ENCODE measurements at regions not wholly inside any gene's neighbourhood (a gene's known extent, or its start where the extent isn't known, plus 50 kb on each side); places are given as distances from the start of the nearest gene placed in this dataset.

- Histone ChIP-seq H3K27me3 (replicated peaks in 2 of 5; ENCODE audit: control insufficient read depth in 4 of 5, insufficient read depth in 5 of 5, low read length in 4 of 5) (peaks cover 0 to 9% (median 0%) of the 10 kb centered on the region in 5 experiments), H3K36me3 (ENCODE audit: control insufficient read depth in 4 of 4, insufficient read depth in 4 of 4, low read length in 3 of 4) (no peaks in the 10 kb centered on the region), H3K4me1 (ENCODE audit: control extremely low read depth in 1 of 4, control insufficient read depth in 4 of 4, insufficient read depth in 4 of 4, low read length in 3 of 4) (no peaks in the 10 kb centered on the region), H3K4me3 (ENCODE audit: control insufficient read depth in 1 of 7, extremely low read depth in 1 of 7, insufficient read depth in 4 of 7, low read depth in 2 of 7, low read length in 6 of 7) (no peak overlapping the region), H3K27ac (ENCODE audit: insufficient read depth in 1 of 2, low read depth in 1 of 2, low read length in 2 of 2, poor library complexity in 1 of 2, severe bottlenecking in 2 of 2) (no peak overlapping the region), H3K9me3 (ENCODE audit: control extremely low read depth in 1 of 5, control insufficient read depth in 4 of 5, insufficient read depth in 2 of 5, low read depth in 1 of 5, low read length in 4 of 5) (no peaks in the 10 kb centered on the region)
- ChIA-PET POLR2A (no interaction called here), CTCF (no interaction called here)
- WGBS (ENCODE audit: insufficient coverage): 82% methylated on average over 5 of the region's 6 CpGs
- no peak for DNase-seq
Measured at GRCh38 chr5:68950125-68950524, 143.7 kb upstream of the SLC30A5 start.

GRCh38 chr5:68950930-68951329 is 142.9 kb upstream of the SLC30A5 start:
- Histone ChIP-seq H3K27me3 (replicated peaks in 2 of 5; ENCODE audit: control insufficient read depth in 4 of 5, insufficient read depth in 5 of 5, low read length in 4 of 5) (peaks cover 0 to 9% (median 0%) of the 10 kb centered on the region in 5 experiments), H3K4me3 (ENCODE audit: control insufficient read depth in 1 of 7, extremely low read depth in 1 of 7, insufficient read depth in 4 of 7, low read depth in 2 of 7, low read length in 6 of 7) (no peak overlapping the region), H3K27ac (ENCODE audit: insufficient read depth in 1 of 2, low read depth in 1 of 2, low read length in 2 of 2, poor library complexity in 1 of 2, severe bottlenecking in 2 of 2) (no peak overlapping the region), H3K4me1 (ENCODE audit: control extremely low read depth in 1 of 4, control insufficient read depth in 4 of 4, insufficient read depth in 4 of 4, low read length in 3 of 4) (no peaks in the 10 kb centered on the region), H3K36me3 (ENCODE audit: control insufficient read depth in 4 of 4, insufficient read depth in 4 of 4, low read length in 3 of 4) (no peaks in the 10 kb centered on the region), H3K9me3 (ENCODE audit: control extremely low read depth in 1 of 5, control insufficient read depth in 4 of 5, insufficient read depth in 2 of 5, low read depth in 1 of 5, low read length in 4 of 5) (no peaks in the 10 kb centered on the region)
- WGBS (ENCODE audit: insufficient coverage): 100% methylated on average over 1 of the region's 1 CpG
- POLR2A ChIA-PET: no interaction called here
- CTCF ChIA-PET: interaction anchor here (1.0 kb wide), 1 partner anchor 17 kb away, joined by 3 read pairs; no protein-coding TSS in a partner anchor
- DNase-seq: no peak

GRCh38 chr5:68953231-68953874 is 140.5 kb upstream of the SLC30A5 start:
- Histone ChIP-seq H3K4me1 (ENCODE audit: control extremely low read depth in 1 of 4, control insufficient read depth in 4 of 4, insufficient read depth in 4 of 4, low read length in 3 of 4) (no peaks in the 10 kb centered on the region), H3K27ac (ENCODE audit: insufficient read depth in 1 of 2, low read depth in 1 of 2, low read length in 2 of 2, poor library complexity in 1 of 2, severe bottlenecking in 2 of 2) (no peak overlapping the region), H3K27me3 (replicated peaks in 2 of 5; ENCODE audit: control insufficient read depth in 4 of 5, insufficient read depth in 5 of 5, low read length in 4 of 5) (peaks cover 0 to 6% (median 0%) of the 10 kb centered on the region in 5 experiments), H3K36me3 (ENCODE audit: control insufficient read depth in 4 of 4, insufficient read depth in 4 of 4, low read length in 3 of 4) (no peaks in the 10 kb centered on the region), H3K4me3 (ENCODE audit: control insufficient read depth in 1 of 7, extremely low read depth in 1 of 7, insufficient read depth in 4 of 7, low read depth in 2 of 7, low read length in 6 of 7) (no peak overlapping the region), H3K9me3 (ENCODE audit: control extremely low read depth in 1 of 5, control insufficient read depth in 4 of 5, insufficient read depth in 2 of 5, low read depth in 1 of 5, low read length in 4 of 5) (no peaks in the 10 kb centered on the region)
- WGBS (ENCODE audit: insufficient coverage): 90% methylated on average over 2 of the region's 3 CpGs
- DNase-seq: no peak
- POLR2A ChIA-PET: no interaction called here
- CTCF ChIA-PET: no interaction called here

GRCh38 chr5:68953875-68954617 is 139.8 kb upstream of the SLC30A5 start:
- Histone ChIP-seq H3K4me1 (ENCODE audit: control extremely low read depth in 1 of 4, control insufficient read depth in 4 of 4, insufficient read depth in 4 of 4, low read length in 3 of 4) (no peaks in the 10 kb centered on the region), H3K27ac (ENCODE audit: insufficient read depth in 1 of 2, low read depth in 1 of 2, low read length in 2 of 2, poor library complexity in 1 of 2, severe bottlenecking in 2 of 2) (no peak overlapping the region), H3K36me3 (ENCODE audit: control insufficient read depth in 4 of 4, insufficient read depth in 4 of 4, low read length in 3 of 4) (no peaks in the 10 kb centered on the region), H3K4me3 (ENCODE audit: control insufficient read depth in 1 of 7, extremely low read depth in 1 of 7, insufficient read depth in 4 of 7, low read depth in 2 of 7, low read length in 6 of 7) (no peak overlapping the region), H3K9me3 (ENCODE audit: control extremely low read depth in 1 of 5, control insufficient read depth in 4 of 5, insufficient read depth in 2 of 5, low read depth in 1 of 5, low read length in 4 of 5) (no peaks in the 10 kb centered on the region), H3K27me3 (replicated peaks in 2 of 5; ENCODE audit: control insufficient read depth in 4 of 5, insufficient read depth in 5 of 5, low read length in 4 of 5) (peaks cover 0 to 5% (median 0%) of the 10 kb centered on the region in 5 experiments)
- POLR2A ChIA-PET: no interaction called here
- WGBS (ENCODE audit: insufficient coverage): 72% methylated on average over 3 of the region's 9 CpGs
- CTCF ChIA-PET: no interaction called here
- DNase-seq: no peak

GRCh38 chr5:68954618-68954910 is 139.2 kb upstream of the SLC30A5 start:
- H3K4me1 ChIP-seq (ENCODE audit: control extremely low read depth in 1 of 4, control insufficient read depth in 4 of 4, insufficient read depth in 4 of 4, low read length in 3 of 4): no peaks in the 10 kb centered on the region
- no peak for DNase-seq
- CTCF ChIA-PET: no interaction called here
- no peaks in the 10 kb centered on the region for H3K36me3 ChIP-seq (ENCODE audit: control insufficient read depth in 4 of 4, insufficient read depth in 4 of 4, low read length in 3 of 4)
- H3K27me3 ChIP-seq (replicated peaks in 2 of 5; ENCODE audit: control insufficient read depth in 4 of 5, insufficient read depth in 5 of 5, low read length in 4 of 5): peaks cover 0 to 3% (median 0%) of the 10 kb centered on the region in 5 experiments
- H3K27ac ChIP-seq (ENCODE audit: insufficient read depth in 1 of 2, low read depth in 1 of 2, low read length in 2 of 2, poor library complexity in 1 of 2, severe bottlenecking in 2 of 2): no peak overlapping the region
- 100% methylated on average over 1 of the region's 2 CpGs for WGBS (ENCODE audit: insufficient coverage)
- no peak overlapping the region for H3K4me3 ChIP-seq (ENCODE audit: control insufficient read depth in 1 of 7, extremely low read depth in 1 of 7, insufficient read depth in 4 of 7, low read depth in 2 of 7, low read length in 6 of 7)
- H3K9me3 ChIP-seq (ENCODE audit: control extremely low read depth in 1 of 5, control insufficient read depth in 4 of 5, insufficient read depth in 2 of 5, low read depth in 1 of 5, low read length in 4 of 5): no peaks in the 10 kb centered on the region
- POLR2A ChIA-PET: no interaction called here

GRCh38 chr5:68957591-68957990 is 136.2 kb upstream of the SLC30A5 start:
- ChIA-PET POLR2A (no interaction called here), CTCF (no interaction called here)
- Histone ChIP-seq H3K4me1 (ENCODE audit: control extremely low read depth in 1 of 4, control insufficient read depth in 4 of 4, insufficient read depth in 4 of 4, low read length in 3 of 4) (peaks cover 0 to 4% (median 0%) of the 10 kb centered on the region in 4 experiments), H3K27me3 (replicated peaks in 2 of 5; ENCODE audit: control insufficient read depth in 4 of 5, insufficient read depth in 5 of 5, low read length in 4 of 5) (no peaks in the 10 kb centered on the region), H3K9me3 (ENCODE audit: control extremely low read depth in 1 of 5, control insufficient read depth in 4 of 5, insufficient read depth in 2 of 5, low read depth in 1 of 5, low read length in 4 of 5) (no peaks in the 10 kb centered on the region), H3K36me3 (ENCODE audit: control insufficient read depth in 4 of 4, insufficient read depth in 4 of 4, low read length in 3 of 4) (no peaks in the 10 kb centered on the region), H3K4me3 (ENCODE audit: control insufficient read depth in 1 of 7, extremely low read depth in 1 of 7, insufficient read depth in 4 of 7, low read depth in 2 of 7, low read length in 6 of 7) (no peak overlapping the region), H3K27ac (ENCODE audit: insufficient read depth in 1 of 2, low read depth in 1 of 2, low read length in 2 of 2, poor library complexity in 1 of 2, severe bottlenecking in 2 of 2) (no peak overlapping the region)
- no peak for DNase-seq

GRCh38 chr5:68958428-68958827 is 135.4 kb upstream of the SLC30A5 start:
- Histone ChIP-seq H3K4me1 (ENCODE audit: control extremely low read depth in 1 of 4, control insufficient read depth in 4 of 4, insufficient read depth in 4 of 4, low read length in 3 of 4) (peaks cover 0 to 7% (median 0%) of the 10 kb centered on the region in 4 experiments), H3K9me3 (ENCODE audit: control extremely low read depth in 1 of 5, control insufficient read depth in 4 of 5, insufficient read depth in 2 of 5, low read depth in 1 of 5, low read length in 4 of 5) (no peaks in the 10 kb centered on the region), H3K36me3 (ENCODE audit: control insufficient read depth in 4 of 4, insufficient read depth in 4 of 4, low read length in 3 of 4) (no peaks in the 10 kb centered on the region), H3K27me3 (replicated peaks in 2 of 5; ENCODE audit: control insufficient read depth in 4 of 5, insufficient read depth in 5 of 5, low read length in 4 of 5) (no peaks in the 10 kb centered on the region), H3K4me3 (ENCODE audit: control insufficient read depth in 1 of 7, extremely low read depth in 1 of 7, insufficient read depth in 4 of 7, low read depth in 2 of 7, low read length in 6 of 7) (no peak overlapping the region), H3K27ac (ENCODE audit: insufficient read depth in 1 of 2, low read depth in 1 of 2, low read length in 2 of 2, poor library complexity in 1 of 2, severe bottlenecking in 2 of 2) (no peak overlapping the region)
- CTCF ChIA-PET: no interaction called here
- DNase-seq: no peak
- POLR2A ChIA-PET: no interaction called here
- 100% methylated on average over 1 of the region's 1 CpG for WGBS (ENCODE audit: insufficient coverage)

Data from common myeloid progenitor, CD34-positive (primary cell).